ENCODE measurements at regions not wholly inside any gene's neighbourhood (a gene's known extent, or its start where the extent isn't known, plus 50 kb on each side); places are given as distances from the start of the nearest gene placed in this dataset.

- TF ChIP-seq REST (IDR thresholded peaks at IDR 0.05; ENCODE audit: insufficient read depth in 1 of 2, low read depth in 2 of 2, low read length in 2 of 2) (no peak), POLR2AphosphoS5 (IDR thresholded peaks at IDR 0.05; ENCODE audit: low read depth, low read length) (no peak), TAF1 (IDR thresholded peaks at IDR 0.05; ENCODE audit: borderline replicate concordance, insufficient read depth, low read length) (no peak), SIN3A (IDR thresholded peaks at IDR 0.05; ENCODE audit: borderline replicate concordance, insufficient read depth, low read length) (no peak), FOXP2 (optimal IDR thresholded peaks at IDR 0.05; ENCODE audit: borderline replicate concordance, extremely low read depth, extremely low read length, insufficient read depth) (no peak)
Measured at GRCh38 chr3:177281292-177282118, 84.2 kb upstream of the TBL1XR1 start.

- no peak for TF ChIP-seq SIN3A (IDR thresholded peaks at IDR 0.05; ENCODE audit: borderline replicate concordance, insufficient read depth, low read length)
- TF ChIP-seq FOXP2 (optimal IDR thresholded peaks at IDR 0.05; ENCODE audit: borderline replicate concordance, extremely low read depth, extremely low read length, insufficient read depth): no peak
- TF ChIP-seq POLR2AphosphoS5 (IDR thresholded peaks at IDR 0.05; ENCODE audit: low read depth, low read length): no peak
- no peak for TF ChIP-seq TAF1 (IDR thresholded peaks at IDR 0.05; ENCODE audit: borderline replicate concordance, insufficient read depth, low read length)
- no peak for TF ChIP-seq REST (IDR thresholded peaks at IDR 0.05; ENCODE audit: insufficient read depth in 1 of 2, low read depth in 2 of 2, low read length in 2 of 2)
Measured at GRCh38 chr3:177282119-177282655, 84.9 kb upstream of the TBL1XR1 start.

- no peak for TF ChIP-seq FOXP2 (optimal IDR thresholded peaks at IDR 0.05; ENCODE audit: borderline replicate concordance, extremely low read depth, extremely low read length, insufficient read depth)
- TF ChIP-seq SIN3A (IDR thresholded peaks at IDR 0.05; ENCODE audit: borderline replicate concordance, insufficient read depth, low read length): no peak
- TF ChIP-seq REST (IDR thresholded peaks at IDR 0.05; ENCODE audit: insufficient read depth in 1 of 2, low read depth in 2 of 2, low read length in 2 of 2): no peak
- TF ChIP-seq POLR2AphosphoS5 (IDR thresholded peaks at IDR 0.05; ENCODE audit: low read depth, low read length): no peak
- TF ChIP-seq TAF1 (IDR thresholded peaks at IDR 0.05; ENCODE audit: borderline replicate concordance, insufficient read depth, low read length): no peak
Measured at GRCh38 chr3:177283983-177284382, 86.7 kb upstream of the TBL1XR1 start.

GRCh38 chr3:177284383-177284881 is 87.2 kb upstream of the TBL1XR1 start:
- TF ChIP-seq TAF1 (IDR thresholded peaks at IDR 0.05; ENCODE audit: borderline replicate concordance, insufficient read depth, low read length): no peak
- TF ChIP-seq FOXP2 (optimal IDR thresholded peaks at IDR 0.05; ENCODE audit: borderline replicate concordance, extremely low read depth, extremely low read length, insufficient read depth): no peak
- no peak for TF ChIP-seq REST (IDR thresholded peaks at IDR 0.05; ENCODE audit: insufficient read depth in 1 of 2, low read depth in 2 of 2, low read length in 2 of 2)
- TF ChIP-seq POLR2AphosphoS5 (IDR thresholded peaks at IDR 0.05; ENCODE audit: low read depth, low read length): no peak
- TF ChIP-seq SIN3A (IDR thresholded peaks at IDR 0.05; ENCODE audit: borderline replicate concordance, insufficient read depth, low read length): no peak
